ENCODE measurements at regions not wholly inside any gene's neighbourhood (a gene's known extent, or its start where the extent isn't known, plus 50 kb on each side); places are given as distances from the start of the nearest gene placed in this dataset.
"Not testable (repeated sequence)": the region's sequence is repeated elsewhere in the genome, so short reads cannot be mapped to it uniquely, and the experiment has no call there.

GRCh38 chr10:131577786-131578471 is 266.4 kb upstream of the TCERG1L start:
- DNase-seq: no peak
- no peaks in the 10 kb centered on the region for H3K4me1 ChIP-seq
- no peaks in the 10 kb centered on the region for H3K36me3 ChIP-seq
- no peak for TF ChIP-seq CTCF (IDR thresholded peaks at IDR 0.05; ENCODE audit: low read depth, low read length)
- no peaks in the 10 kb centered on the region for H3K9me3 ChIP-seq
- no peak overlapping the region for H3K4me3 ChIP-seq (ENCODE audit: low read depth, low read length)
- no peaks in the 10 kb centered on the region for H3K27me3 ChIP-seq

GRCh38 chr10:131578472-131578970 is 267.0 kb upstream of the TCERG1L start:
- TF ChIP-seq CTCF (IDR thresholded peaks at IDR 0.05; ENCODE audit: low read depth, low read length): no peak
- H3K4me3 ChIP-seq (ENCODE audit: low read depth, low read length): no peak overlapping the region
- H3K27me3 ChIP-seq: no peaks in the 10 kb centered on the region
- DNase-seq: no peak
- H3K36me3 ChIP-seq: no peaks in the 10 kb centered on the region
- H3K4me1 ChIP-seq: no peaks in the 10 kb centered on the region
- H3K9me3 ChIP-seq: no peaks in the 10 kb centered on the region

GRCh38 chr10:131579251-131580071 is 267.9 kb upstream of the TCERG1L start:
- no peaks in the 10 kb centered on the region for H3K4me1 ChIP-seq
- H3K27me3 ChIP-seq: no peaks in the 10 kb centered on the region
- DNase-seq: no peak
- TF ChIP-seq CTCF (IDR thresholded peaks at IDR 0.05; ENCODE audit: low read depth, low read length): no peak
- H3K9me3 ChIP-seq: no peaks in the 10 kb centered on the region
- H3K4me3 ChIP-seq (ENCODE audit: low read depth, low read length): no peak overlapping the region
- H3K36me3 ChIP-seq: no peaks in the 10 kb centered on the region

GRCh38 chr10:131580076-131580652 is 268.6 kb upstream of the TCERG1L start:
- DNase-seq: no peak

GRCh38 chr10:131580674-131581073 is 269.2 kb upstream of the TCERG1L start:
- Histone ChIP-seq H3K4me1 (no peaks in the 10 kb centered on the region), H3K4me3 (ENCODE audit: low read depth, low read length) (no peak overlapping the region), H3K27me3 (no peaks in the 10 kb centered on the region), H3K36me3 (no peaks in the 10 kb centered on the region), H3K9me3 (no peaks in the 10 kb centered on the region)
- no peak for DNase-seq
- TF ChIP-seq CTCF (IDR thresholded peaks at IDR 0.05; ENCODE audit: low read depth, low read length): no peak

More at GRCh38 chr10:131580076-131580652, 268.6 kb upstream of the TCERG1L start:
- Histone ChIP-seq H3K4me1 (no peaks in the 10 kb centered on the region), H3K4me3 (ENCODE audit: low read depth, low read length) (no peak overlapping the region), H3K9me3 (no peaks in the 10 kb centered on the region), H3K36me3 (no peaks in the 10 kb centered on the region), H3K27me3 (no peaks in the 10 kb centered on the region)
- no peak for TF ChIP-seq CTCF (IDR thresholded peaks at IDR 0.05; ENCODE audit: low read depth, low read length)

GRCh38 chr10:131581547-131581946 is 270.0 kb upstream of the TCERG1L start:
- DNase-seq; H3K4me3 ChIP-seq (ENCODE audit: low read depth, low read length); H3K36me3 ChIP-seq; H3K4me1 ChIP-seq; H3K9me3 ChIP-seq; H3K27me3 ChIP-seq: not testable (repeated sequence)

All from BE2C (cell line).